ENCODE measurements at regions not wholly inside any gene's neighbourhood (a gene's known extent, or its start where the extent isn't known, plus 50 kb on each side); places are given as distances from the start of the nearest gene placed in this dataset.

GRCh38 chr16:65457084-65457483 is 335.2 kb upstream of the CDH11 start:
- no peak for DNase-seq (ENCODE audit: low read depth in 2 of 3, low spot score in 2 of 3)

- no peak for DNase-seq (ENCODE audit: low read depth in 2 of 3, low spot score in 2 of 3)
Measured at GRCh38 chr16:65455761-65456160, 333.9 kb upstream of the CDH11 start.

GRCh38 chr16:65453646-65454045 is 331.8 kb upstream of the CDH11 start:
- DNase-seq (ENCODE audit: low read depth in 2 of 3, low spot score in 2 of 3): no peak

- no peak for DNase-seq (ENCODE audit: low read depth in 2 of 3, low spot score in 2 of 3)
Measured at GRCh38 chr16:65449526-65449925, 327.7 kb upstream of the CDH11 start.

- DNase-seq (ENCODE audit: low read depth in 2 of 3, low spot score in 2 of 3): no peak
Measured at GRCh38 chr16:65446427-65446826, 324.6 kb upstream of the CDH11 start.

GRCh38 chr16:65445313-65446260 is 323.7 kb upstream of the CDH11 start:
- DNase-seq (ENCODE audit: low read depth in 2 of 3, low spot score in 2 of 3): no peak

GRCh38 chr16:65441501-65441900 is 319.6 kb upstream of the CDH11 start:
- no peak for DNase-seq (ENCODE audit: low read depth in 2 of 3, low spot score in 2 of 3)

GRCh38 chr16:65429504-65430181 is 307.8 kb upstream of the CDH11 start:
- DNase-seq (ENCODE audit: low read depth in 2 of 3, low spot score in 2 of 3): no peak

GRCh38 chr16:65426484-65426883 is 304.6 kb upstream of the CDH11 start:
- DNase-seq (ENCODE audit: low read depth in 2 of 3, low spot score in 2 of 3): no peak

GRCh38 chr16:65422934-65423333 is 301.1 kb upstream of the CDH11 start:
- DNase-seq (ENCODE audit: low read depth in 2 of 3, low spot score in 2 of 3): no peak

- DNase-seq (ENCODE audit: low read depth in 2 of 3, low spot score in 2 of 3): no peak
Measured at GRCh38 chr16:65421596-65421995, 299.7 kb upstream of the CDH11 start.

GRCh38 chr16:65418435-65418834 is 296.6 kb upstream of the CDH11 start:
- no peak for DNase-seq (ENCODE audit: low read depth in 2 of 3, low spot score in 2 of 3)

GRCh38 chr16:65415460-65415859 is 293.6 kb upstream of the CDH11 start:
- no peak for DNase-seq (ENCODE audit: low read depth in 2 of 3, low spot score in 2 of 3)

GRCh38 chr16:65414284-65414984 is 292.6 kb upstream of the CDH11 start:
- no peak for DNase-seq (ENCODE audit: low read depth in 2 of 3, low spot score in 2 of 3)

- DNase-seq (ENCODE audit: low read depth in 2 of 3, low spot score in 2 of 3): no peak
Measured at GRCh38 chr16:65413861-65414260, 292.0 kb upstream of the CDH11 start.

GRCh38 chr16:65410801-65411200 is 288.9 kb upstream of the CDH11 start:
- no peak for DNase-seq (ENCODE audit: low read depth in 2 of 3, low spot score in 2 of 3)

GRCh38 chr16:65409510-65409909 is 287.6 kb upstream of the CDH11 start:
- no peak for DNase-seq (ENCODE audit: low read depth in 2 of 3, low spot score in 2 of 3)

GRCh38 chr16:65406933-65407332 is 285.1 kb upstream of the CDH11 start:
- DNase-seq (ENCODE audit: low read depth in 2 of 3, low spot score in 2 of 3): no peak

GRCh38 chr16:65406116-65406515 is 284.3 kb upstream of the CDH11 start:
- DNase-seq (ENCODE audit: low read depth in 2 of 3, low spot score in 2 of 3): no peak

- no peak for DNase-seq (ENCODE audit: low read depth in 2 of 3, low spot score in 2 of 3)
Measured at GRCh38 chr16:65394281-65394680, 272.4 kb upstream of the CDH11 start.

GRCh38 chr16:65392806-65393565 is 271.1 kb upstream of the CDH11 start:
- no peak for DNase-seq (ENCODE audit: low read depth in 2 of 3, low spot score in 2 of 3)

All from hematopoietic multipotent progenitor cell (in vitro differentiated cells).